B cell (primary cell): ENCODE measurements at regions not wholly inside any gene's neighbourhood (a gene's known extent, or its start where the extent isn't known, plus 50 kb on each side); places are given as distances from the start of the nearest gene placed in this dataset.

Experiments
- ATAC-seq: fragments of 200-7000 bp; cut with Tn5 transposase; one replicate; pipeline ENCODE4 v1.10.0; 2021; ENCODE audit warnings: low read depth, mild to moderate bottlenecking, moderate number of reproducible peaks, moderate library complexity
- CTCF ChIA-PET: fragments of 350-600 bp; sonication (Branson Sonifier 250); formaldehyde crosslinking; loops from one replicate; lab custom pipeline; 2021; ENCODE audit warnings: antibody characterized with exemption, inconsistent platforms; lab: Charles Lee
- POLR2A ChIA-PET: fragments of 350-600 bp; sonication (Branson Sonifier 250); formaldehyde crosslinking; loops from one replicate; lab custom pipeline; 2021; ENCODE audit warnings: antibody characterized with exemption; lab: Charles Lee
- DNase-seq: peaks from one replicate; pipeline ENCODE4 v3.0.0; 2013
- H2AFZ ChIP-seq: 2 replicates; pipeline ENCODE4 v1.6.1; 2012; ENCODE audit warnings: mild to moderate bottlenecking, low read depth, low read length; ENCODE audit not compliant: insufficient read depth, poor library complexity, severe bottlenecking
- H3K27ac ChIP-seq, 2 donors: 1 replicate in 1 of 2; 2 replicates in 1 of 2; pipeline ENCODE4 v1.5.1; 2012 to 2013; ENCODE audit warnings: low read length in 2 of 2, mild to moderate bottlenecking in 2 of 2, moderate library complexity in 1 of 2
- H3K27me3 ChIP-seq, 4 experiments: fragments of 200-600 bp in 1 of 4; sonication (generic) in 1 of 4; replicated peaks in 1 of 4; 1 replicate in 2 of 4; 2 replicates in 2 of 4; pipeline versions ENCODE4 v1.6.1 to v1.7.0; 2013 to 2016; ENCODE audit warnings: low read length in 3 of 4, mild to moderate bottlenecking in 2 of 4, mixed read lengths in 1 of 4, moderate library complexity in 1 of 4; ENCODE audit not compliant: insufficient read depth in 4 of 4, control insufficient read depth in 3 of 4; ENCODE audit errors: control extremely low read depth in 1 of 4
- H3K36me3 ChIP-seq, 2 experiments: replicated peaks in 1 of 2; 1 replicate in 1 of 2; 2 replicates in 1 of 2; pipeline versions ENCODE4 v1.6.1 to v1.7.1; 2013; ENCODE audit warnings: low read length in 1 of 2; ENCODE audit not compliant: insufficient read depth in 2 of 2, control insufficient read depth in 1 of 2; ENCODE audit errors: control extremely low read depth in 1 of 2, extremely low read depth in 1 of 2
- H3K4me1 ChIP-seq, 2 donors: fragments of 200-600 bp in 1 of 2; sonication (generic) in 1 of 2; 1 replicate in 1 of 2; 2 replicates in 1 of 2; pipeline versions ENCODE4 v1.5.1 to v1.6.1; 2013 to 2017; ENCODE audit warnings: low read length in 2 of 2; ENCODE audit not compliant: control insufficient read depth in 2 of 2, insufficient read depth in 2 of 2
- H3K4me2 ChIP-seq: replicated peaks from 2 replicates; pipeline ENCODE3; 2012; ENCODE audit warnings: mild to moderate bottlenecking, low read depth, low read length; ENCODE audit not compliant: poor library complexity, severe bottlenecking
- H3K4me3 ChIP-seq, 5 experiments: fragments of 200-600 bp in 1 of 5; sonication (generic) in 1 of 5; 1 replicate in 3 of 5; 2 replicates in 2 of 5; pipeline versions ENCODE4 v1.5.1 to v1.7.0; 2011 to 2016; ENCODE audit warnings: low read length in 4 of 5, mild to moderate bottlenecking in 4 of 5, low read depth in 2 of 5, control low read depth in 1 of 5, moderate library complexity in 1 of 5; ENCODE audit not compliant: insufficient read depth in 1 of 5; ENCODE audit errors: control extremely low read depth in 1 of 5, extremely low read depth in 1 of 5
- H3K79me2 ChIP-seq: fragments of 200-600 bp; sonication (generic); one replicate; pipeline ENCODE4 v1.6.0; 2016; ENCODE audit warnings: low read length; ENCODE audit not compliant: control insufficient read depth, insufficient read depth
- H3K9ac ChIP-seq: fragments of 200-600 bp; sonication (generic); 2 replicates; pipeline ENCODE4 v1.6.1; 2017; ENCODE audit warnings: mild to moderate bottlenecking, low read length, moderate library complexity
- H3K9me3 ChIP-seq, 3 donors: one replicate each; pipeline versions ENCODE4 v1.6.1 to v1.7.1; 2013; ENCODE audit warnings: low read length in 2 of 3; ENCODE audit not compliant: control insufficient read depth in 2 of 3, insufficient read depth in 1 of 3; ENCODE audit errors: control extremely low read depth in 1 of 3
- H4K20me1 ChIP-seq: 2 replicates; pipeline ENCODE4 v1.6.0; 2012; ENCODE audit warnings: mild to moderate bottlenecking, low read length; ENCODE audit not compliant: insufficient read depth, control insufficient read depth, poor library complexity, severe bottlenecking
- H3K27ac Mint-ChIP-seq: one replicate; pipeline ENCODE4 v1.8.0; 2021; ENCODE audit warnings: mixed read lengths
- H3K27me3 Mint-ChIP-seq: one replicate; pipeline ENCODE4 v1.8.0; 2021; ENCODE audit warnings: mixed read lengths
- H3K4me1 Mint-ChIP-seq: one replicate; pipeline ENCODE4 v1.8.0; 2021; ENCODE audit warnings: mixed read lengths
- H3K4me3 Mint-ChIP-seq: one replicate; pipeline ENCODE4 v1.8.0; 2021; ENCODE audit warnings: mixed read lengths
- H3K9me3 Mint-ChIP-seq: one replicate; pipeline ENCODE4 v1.8.0; 2022; ENCODE audit warnings: mixed read lengths; ENCODE audit not compliant: insufficient read depth
- CTCF ChIP-seq: fragments of 200-600 bp; IDR thresholded peaks from one replicate; pipeline ENCODE4 v1.8.0; 2022; ENCODE audit warnings: antibody characterized with exemption, mild to moderate bottlenecking
- EZH2 ChIP-seq: IDR thresholded peaks from 2 replicates; pipeline ENCODE4 v1.6.1; 2012; ENCODE audit warnings: borderline replicate concordance, low read depth, mild to moderate bottlenecking, moderate library complexity, low read length; ENCODE audit not compliant: insufficient read depth, poor library complexity, severe bottlenecking
- WGBS: methylation state at CpG from one replicate; pipeline ENCODE4 v1.1.5; 2013; ENCODE audit warnings: missing lambda C conversion rate; ENCODE audit not compliant: insufficient coverage; 5-methylcytosine and 5-hydroxymethylcytosine counted together
- intact Hi-C: fragments of 100-400 bp; cut with micrococcal nuclease; formaldehyde crosslinking; loops from one replicate; pipeline ENCODE4 v1.10.0; 2022

- ATAC-seq, result no peak
- Mint-ChIP-seq H3K4me3 (no peak overlapping the region), H3K27me3 (peaks cover 6% of the 10 kb centered on the region), H3K4me1 (no peaks in the 10 kb centered on the region), H3K27ac (no peak overlapping the region), H3K9me3 (no peaks in the 10 kb centered on the region)
- TF ChIP-seq CTCF (no peak), EZH2 (no peak)
- no peaks in the 10 kb centered on the region for H4K20me1 ChIP-seq
- no peaks in the 10 kb centered on the region for H3K27me3 ChIP-seq
- H3K27ac ChIP-seq, result no peak overlapping the region
- H3K4me1 ChIP-seq, result no peaks in the 10 kb centered on the region
- no peaks in the 10 kb centered on the region for H3K79me2 ChIP-seq
- no peaks in the 10 kb centered on the region for H3K36me3 ChIP-seq
- 73% methylated on average over 3 of the region's 3 CpGs for WGBS
- intact Hi-C loops, result no loop called here
- ChIA-PET CTCF (no interaction called here), POLR2A (no interaction called here)
- DNase-seq, result no peak
- H3K4me2 ChIP-seq, result no peak overlapping the region
- no peak overlapping the region for H2AFZ ChIP-seq
- no peak overlapping the region for H3K9ac ChIP-seq
- no peak overlapping the region for H3K4me3 ChIP-seq
- no peaks in the 10 kb centered on the region for H3K9me3 ChIP-seq
Measured at GRCh38 chr18:70405052-70405451, 116.2 kb downstream of the SOCS6 start.

GRCh38 chr18:70400476-70400875 lies 111.6 kb downstream of the SOCS6 start:
- Mint-ChIP-seq H3K27me3 (no peaks in the 10 kb centered on the region), H3K4me3 (no peak overlapping the region), H3K27ac (no peak overlapping the region), H3K4me1 (no peaks in the 10 kb centered on the region), H3K9me3 (no peaks in the 10 kb centered on the region)
- no peak overlapping the region for H3K4me3 ChIP-seq
- DNase-seq (no peak), ATAC-seq (no peak)
- ChIA-PET POLR2A (no interaction called here), CTCF (no interaction called here)
- no peak overlapping the region for H2AFZ ChIP-seq
- no peak overlapping the region for H3K9ac ChIP-seq
- WGBS, result no CpG with 5 or more reads among the region's 6 CpGs
- no peaks in the 10 kb centered on the region for H3K27me3 ChIP-seq
- H4K20me1 ChIP-seq, result no peaks in the 10 kb centered on the region
- no peaks in the 10 kb centered on the region for H3K9me3 ChIP-seq
- H3K36me3 ChIP-seq, result no peaks in the 10 kb centered on the region
- no peaks in the 10 kb centered on the region for H3K4me1 ChIP-seq
- TF ChIP-seq EZH2 (no peak), CTCF (no peak)
- no peak overlapping the region for H3K4me2 ChIP-seq
- no peaks in the 10 kb centered on the region for H3K79me2 ChIP-seq
- intact Hi-C loops, result no loop called here
- H3K27ac ChIP-seq, result no peak overlapping the region
